ENCODE measurements at regions not wholly inside any gene's neighbourhood (a gene's known extent, or its start where the extent isn't known, plus 50 kb on each side); places are given as distances from the start of the nearest gene placed in this dataset.

DNA sequence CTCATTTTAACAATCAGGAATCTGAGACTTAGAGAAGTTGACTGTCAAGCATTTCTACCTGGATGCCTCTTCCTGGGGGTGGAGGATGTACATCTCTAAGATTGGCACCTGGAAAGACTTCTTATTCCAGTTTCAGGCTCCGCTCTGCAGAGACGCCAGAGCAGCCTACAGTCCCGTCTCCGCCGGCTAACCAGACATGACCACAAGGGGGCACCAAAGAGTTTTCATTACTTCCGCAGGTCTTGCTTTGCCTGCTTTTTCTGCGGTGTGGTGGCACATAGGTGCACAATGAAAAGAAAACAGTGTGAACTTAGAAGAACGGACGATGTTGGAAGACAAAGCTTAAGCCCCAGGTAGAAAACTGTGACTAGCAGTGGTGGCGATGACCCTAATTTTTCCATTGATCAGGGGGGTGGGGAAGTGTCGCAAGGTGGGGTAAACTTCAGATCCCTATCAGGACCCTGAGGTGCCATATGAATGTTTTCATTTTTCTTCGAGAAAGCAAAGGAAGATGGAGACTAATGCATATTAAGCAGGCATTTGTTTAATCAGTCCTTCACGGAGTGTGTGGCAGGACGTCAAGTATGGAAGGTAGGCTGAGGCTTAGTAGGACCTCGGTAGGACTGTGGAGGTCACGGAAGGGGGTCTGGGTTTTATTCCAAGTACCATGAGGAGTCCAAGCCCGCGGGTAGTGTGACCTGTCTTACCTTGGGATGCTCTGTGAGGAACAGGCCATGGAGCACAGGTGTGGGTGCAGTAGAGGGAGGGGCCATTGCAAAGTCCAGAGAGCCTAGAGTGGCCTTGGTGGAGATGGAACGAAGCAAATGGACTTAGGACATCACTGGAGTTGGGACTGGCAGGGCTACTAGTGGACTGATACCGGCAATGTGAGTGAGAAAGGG, 60.1 kb upstream of the SORCS3 start:
- TF ChIP-seq, protein P1, sequence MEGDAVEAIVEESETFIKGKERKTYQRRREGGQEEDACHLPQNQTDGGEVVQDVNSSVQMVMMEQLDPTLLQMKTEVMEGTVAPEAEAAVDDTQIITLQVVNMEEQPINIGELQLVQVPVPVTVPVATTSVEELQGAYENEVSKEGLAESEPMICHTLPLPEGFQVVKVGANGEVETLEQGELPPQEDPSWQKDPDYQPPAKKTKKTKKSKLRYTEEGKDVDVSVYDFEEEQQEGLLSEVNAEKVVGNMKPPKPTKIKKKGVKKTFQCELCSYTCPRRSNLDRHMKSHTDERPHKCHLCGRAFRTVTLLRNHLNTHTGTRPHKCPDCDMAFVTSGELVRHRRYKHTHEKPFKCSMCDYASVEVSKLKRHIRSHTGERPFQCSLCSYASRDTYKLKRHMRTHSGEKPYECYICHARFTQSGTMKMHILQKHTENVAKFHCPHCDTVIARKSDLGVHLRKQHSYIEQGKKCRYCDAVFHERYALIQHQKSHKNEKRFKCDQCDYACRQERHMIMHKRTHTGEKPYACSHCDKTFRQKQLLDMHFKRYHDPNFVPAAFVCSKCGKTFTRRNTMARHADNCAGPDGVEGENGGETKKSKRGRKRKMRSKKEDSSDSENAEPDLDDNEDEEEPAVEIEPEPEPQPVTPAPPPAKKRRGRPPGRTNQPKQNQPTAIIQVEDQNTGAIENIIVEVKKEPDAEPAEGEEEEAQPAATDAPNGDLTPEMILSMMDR (IDR thresholded peaks at IDR 0.05): peak; percentile 53 to 86 (median 81)
- TF ChIP-seq POLR2A (IDR thresholded peaks at IDR 0.05): no peak
- TF ChIP-seq EP300 (IDR thresholded peaks at IDR 0.05; ENCODE audit: low read depth): no peak
- no peak for TF ChIP-seq POLR2AphosphoS5 (IDR thresholded peaks at IDR 0.05)
